IgD-negative memory B cell (primary cell): ENCODE measurements at regions not wholly inside any gene's neighbourhood (a gene's known extent, or its start where the extent isn't known, plus 50 kb on each side); places are given as distances from the start of the nearest gene placed in this dataset.

Experiments
- H3K27ac Mint-ChIP-seq, 3 donors: one replicate each; pipeline ENCODE4 v1.8.0; 2020 to 2022; ENCODE audit warnings: mild to moderate bottlenecking in 3 of 3, mixed read lengths in 3 of 3, moderate library complexity in 1 of 3
- H3K27me3 Mint-ChIP-seq: one replicate; pipeline ENCODE4 v1.8.0; 2021; ENCODE audit warnings: mixed read lengths
- H3K36me3 Mint-ChIP-seq: one replicate; pipeline ENCODE4 v1.8.0; 2020; ENCODE audit warnings: mild to moderate bottlenecking, mixed read lengths
- H3K4me1 Mint-ChIP-seq, 3 donors: one replicate each; pipeline ENCODE4 v1.8.0; 2020 to 2022; ENCODE audit warnings: mixed read lengths in 3 of 3, mild to moderate bottlenecking in 1 of 3
- H3K4me3 Mint-ChIP-seq, 4 donors: one replicate each; pipeline ENCODE4 v1.8.0; 2020 to 2022; ENCODE audit warnings: mild to moderate bottlenecking in 4 of 4, mixed read lengths in 4 of 4, moderate library complexity in 3 of 4
- H3K9me3 Mint-ChIP-seq, 3 donors: one replicate each; pipeline ENCODE4 v1.8.0; 2020 to 2021; ENCODE audit warnings: mixed read lengths in 3 of 3, mild to moderate bottlenecking in 1 of 3

- Mint-ChIP-seq H3K27me3 (peaks cover 3% of the 10 kb centered on the region), H3K4me3 (no peak overlapping the region), H3K36me3 (no peaks in the 10 kb centered on the region), H3K27ac (no peak overlapping the region), H3K4me1 (no peaks in the 10 kb centered on the region), H3K9me3 (no peaks in the 10 kb centered on the region)
Observed at GRCh38 chr1:222031318-222031717, 289.4 kb upstream of the DUSP10 start.

- H3K36me3 Mint-ChIP-seq, result no peaks in the 10 kb centered on the region
- H3K4me1 Mint-ChIP-seq, result no peaks in the 10 kb centered on the region
- H3K27me3 Mint-ChIP-seq, result no peaks in the 10 kb centered on the region
- no peak overlapping the region for H3K4me3 Mint-ChIP-seq
- no peaks in the 10 kb centered on the region for H3K9me3 Mint-ChIP-seq
- no peak overlapping the region for H3K27ac Mint-ChIP-seq
Observed at GRCh38 chr1:222028676-222029075, 286.8 kb upstream of the DUSP10 start.

- no peaks in the 10 kb centered on the region for H3K9me3 Mint-ChIP-seq
- no peaks in the 10 kb centered on the region for H3K36me3 Mint-ChIP-seq
- no peak overlapping the region for H3K27ac Mint-ChIP-seq
- H3K4me3 Mint-ChIP-seq, result no peak overlapping the region
- no peaks in the 10 kb centered on the region for H3K4me1 Mint-ChIP-seq
- no peaks in the 10 kb centered on the region for H3K27me3 Mint-ChIP-seq
Observed at GRCh38 chr1:222028116-222028515, 286.2 kb upstream of the DUSP10 start.

GRCh38 chr1:222026280-222026679 is 284.4 kb upstream of the DUSP10 start:
- peaks cover 2% of the 10 kb centered on the region for H3K36me3 Mint-ChIP-seq

GRCh38 chr1:222023025-222023424 is 281.1 kb upstream of the DUSP10 start:
- peaks cover 0 to 2% (median 0%) of the 10 kb centered on the region in 3 donors for H3K4me1 Mint-ChIP-seq
- H3K4me3 Mint-ChIP-seq, result no peak overlapping the region

More at GRCh38 chr1:222026280-222026679, 284.4 kb upstream of the DUSP10 start:
- Mint-ChIP-seq H3K27me3 (peaks cover 2% of the 10 kb centered on the region), H3K4me1 (no peaks in the 10 kb centered on the region), H3K4me3 (no peak overlapping the region), H3K27ac (no peak overlapping the region), H3K9me3 (peaks cover 0 to 2% (median 0%) of the 10 kb centered on the region in 3 donors)

GRCh38 chr1:222021129-222021528 is 279.2 kb upstream of the DUSP10 start:
- Mint-ChIP-seq H3K27ac (no peak overlapping the region), H3K4me3 (no peak overlapping the region), H3K27me3 (peaks cover 2% of the 10 kb centered on the region), H3K9me3 (peaks cover 0 to 2% (median 0%) of the 10 kb centered on the region in 3 donors), H3K36me3 (peaks cover 2% of the 10 kb centered on the region), H3K4me1 (peaks cover 0 to 2% (median 0%) of the 10 kb centered on the region in 3 donors)

More at GRCh38 chr1:222023025-222023424, 281.1 kb upstream of the DUSP10 start:
- H3K27me3 Mint-ChIP-seq, result peaks cover 2% of the 10 kb centered on the region
- peaks cover 2% of the 10 kb centered on the region for H3K36me3 Mint-ChIP-seq
- peaks cover 0 to 2% (median 0%) of the 10 kb centered on the region in 3 donors for H3K9me3 Mint-ChIP-seq
- H3K27ac Mint-ChIP-seq, result no peak overlapping the region

- Mint-ChIP-seq H3K36me3 (peaks cover 2% of the 10 kb centered on the region), H3K27ac (no peak overlapping the region), H3K27me3 (peaks cover 2% of the 10 kb centered on the region)
Observed at GRCh38 chr1:222020553-222020952, 278.7 kb upstream of the DUSP10 start.

GRCh38 chr1:222019029-222019428 is 277.1 kb upstream of the DUSP10 start:
- H3K36me3 Mint-ChIP-seq, result peaks cover 2% of the 10 kb centered on the region
- H3K27me3 Mint-ChIP-seq, result peaks cover 2% of the 10 kb centered on the region
- peaks cover 0 to 2% (median 0%) of the 10 kb centered on the region in 3 donors for H3K9me3 Mint-ChIP-seq
- no peak overlapping the region for H3K4me3 Mint-ChIP-seq
- H3K27ac Mint-ChIP-seq, result no peak overlapping the region
- peaks cover 0 to 2% (median 0%) of the 10 kb centered on the region in 3 donors for H3K4me1 Mint-ChIP-seq

More at GRCh38 chr1:222020553-222020952, 278.7 kb upstream of the DUSP10 start:
- Mint-ChIP-seq H3K4me3 (no peak overlapping the region), H3K4me1 (peaks cover 0 to 2% (median 0%) of the 10 kb centered on the region in 3 donors), H3K9me3 (peaks cover 0 to 2% (median 0%) of the 10 kb centered on the region in 3 donors)

GRCh38 chr1:222018041-222018440 is 276.2 kb upstream of the DUSP10 start:
- H3K36me3 Mint-ChIP-seq, result peaks cover 2% of the 10 kb centered on the region
- no peak overlapping the region for H3K27ac Mint-ChIP-seq
- peaks cover 0 to 2% (median 0%) of the 10 kb centered on the region in 3 donors for H3K9me3 Mint-ChIP-seq
- no peak overlapping the region for H3K4me3 Mint-ChIP-seq
- H3K27me3 Mint-ChIP-seq, result peaks cover 4% of the 10 kb centered on the region
- peaks cover 0 to 2% (median 0%) of the 10 kb centered on the region in 3 donors for H3K4me1 Mint-ChIP-seq

- no peak overlapping the region for H3K4me3 Mint-ChIP-seq
- H3K36me3 Mint-ChIP-seq, result no peaks in the 10 kb centered on the region
- H3K9me3 Mint-ChIP-seq, result no peaks in the 10 kb centered on the region
- H3K27me3 Mint-ChIP-seq, result peaks cover 2% of the 10 kb centered on the region
- H3K27ac Mint-ChIP-seq, result no peak overlapping the region
- peaks cover 0 to 2% (median 0%) of the 10 kb centered on the region in 3 donors for H3K4me1 Mint-ChIP-seq
Observed at GRCh38 chr1:222015686-222016085, 273.8 kb upstream of the DUSP10 start.

GRCh38 chr1:222014001-222014400 is 272.1 kb upstream of the DUSP10 start:
- no peak overlapping the region for H3K27ac Mint-ChIP-seq
- peaks cover 2% of the 10 kb centered on the region for H3K27me3 Mint-ChIP-seq
- H3K36me3 Mint-ChIP-seq, result peaks cover 2% of the 10 kb centered on the region
- H3K9me3 Mint-ChIP-seq, result no peaks in the 10 kb centered on the region
- no peaks in the 10 kb centered on the region for H3K4me1 Mint-ChIP-seq
- no peak overlapping the region for H3K4me3 Mint-ChIP-seq

- H3K4me1 Mint-ChIP-seq, result no peaks in the 10 kb centered on the region
- H3K27ac Mint-ChIP-seq, result no peak overlapping the region
- H3K4me3 Mint-ChIP-seq, result no peak overlapping the region
- no peaks in the 10 kb centered on the region for H3K9me3 Mint-ChIP-seq
- H3K27me3 Mint-ChIP-seq, result peaks cover 2% of the 10 kb centered on the region
- H3K36me3 Mint-ChIP-seq, result peaks cover 2% of the 10 kb centered on the region
Observed at GRCh38 chr1:222012816-222013215, 270.9 kb upstream of the DUSP10 start.

- peaks cover 2% of the 10 kb centered on the region for H3K27me3 Mint-ChIP-seq
- peak overlapping the region in 1 of 3 donors; percentile 6 for H3K27ac Mint-ChIP-seq
- H3K4me3 Mint-ChIP-seq, result no peak overlapping the region
- peaks cover 2% of the 10 kb centered on the region for H3K36me3 Mint-ChIP-seq
- H3K4me1 Mint-ChIP-seq, result peaks cover 0 to 2% (median 0%) of the 10 kb centered on the region in 3 donors
- H3K9me3 Mint-ChIP-seq, result no peaks in the 10 kb centered on the region
Observed at GRCh38 chr1:222010306-222010705, 268.4 kb upstream of the DUSP10 start.

GRCh38 chr1:222009105-222009730 is 267.3 kb upstream of the DUSP10 start:
- peaks cover 2% of the 10 kb centered on the region for H3K36me3 Mint-ChIP-seq
- peak overlapping the region in 2 of 4 donors; percentile 17 to 64 for H3K4me3 Mint-ChIP-seq
- H3K9me3 Mint-ChIP-seq, result no peaks in the 10 kb centered on the region
- peaks cover 2% of the 10 kb centered on the region for H3K27me3 Mint-ChIP-seq
- H3K27ac Mint-ChIP-seq, result no peak overlapping the region
- H3K4me1 Mint-ChIP-seq, result peaks cover 0 to 2% (median 0%) of the 10 kb centered on the region in 3 donors

GRCh38 chr1:222006715-222007114 is 264.8 kb upstream of the DUSP10 start:
- Mint-ChIP-seq H3K9me3 (no peaks in the 10 kb centered on the region), H3K4me3 (no peak overlapping the region), H3K27ac (no peak overlapping the region), H3K36me3 (peaks cover 2% of the 10 kb centered on the region), H3K4me1 (peaks cover 0 to 2% (median 0%) of the 10 kb centered on the region in 3 donors), H3K27me3 (no peaks in the 10 kb centered on the region)

GRCh38 chr1:222004784-222005183 is 262.9 kb upstream of the DUSP10 start:
- no peaks in the 10 kb centered on the region for H3K27me3 Mint-ChIP-seq
- peak overlapping the region in 1 of 3 donors; percentile 38 for H3K27ac Mint-ChIP-seq
- no peaks in the 10 kb centered on the region for H3K9me3 Mint-ChIP-seq
- peaks cover 0 to 2% (median 0%) of the 10 kb centered on the region in 3 donors for H3K4me1 Mint-ChIP-seq
- H3K4me3 Mint-ChIP-seq, result no peak overlapping the region
- H3K36me3 Mint-ChIP-seq, result no peaks in the 10 kb centered on the region
